Endodermal cell (in vitro differentiated cells): ENCODE measurements at regions not wholly inside any gene's neighbourhood (a gene's known extent, or its start where the extent isn't known, plus 50 kb on each side); places are given as distances from the start of the nearest gene placed in this dataset.

Experiments
- DNase-seq: peaks from one replicate; pipeline ENCODE4 v3.0.0-alpha.2; 2017
- H3K27ac ChIP-seq: 2 replicates; pipeline ENCODE4 v1.5.1; 2013; ENCODE audit warnings: mild to moderate bottlenecking, low read depth, low read length, moderate library complexity
- H3K27me3 ChIP-seq: 2 replicates; pipeline ENCODE4 v1.6.1; 2013; ENCODE audit warnings: mild to moderate bottlenecking, low read length, moderate library complexity; ENCODE audit not compliant: insufficient read depth, control insufficient read depth, poor library complexity, severe bottlenecking
- H3K36me3 ChIP-seq: 2 replicates; pipeline ENCODE4 v1.7.0; 2013; ENCODE audit warnings: mild to moderate bottlenecking, low read length, moderate library complexity; ENCODE audit not compliant: control insufficient read depth, insufficient read depth
- H3K4me1 ChIP-seq: one replicate; pipeline ENCODE4 v1.7.0; 2013; ENCODE audit warnings: low read length; ENCODE audit not compliant: control insufficient read depth, insufficient read depth
- H3K4me3 ChIP-seq: 2 replicates; pipeline ENCODE4 v1.5.1; 2013; ENCODE audit warnings: mild to moderate bottlenecking, low read length, moderate library complexity
- H3K9ac ChIP-seq: 2 replicates; pipeline ENCODE4 v1.6.1; 2013; ENCODE audit warnings: mild to moderate bottlenecking, low read length, moderate library complexity; ENCODE audit not compliant: poor library complexity, severe bottlenecking; ENCODE audit errors: extremely low read depth
- H3K9me3 ChIP-seq: 2 replicates; pipeline ENCODE4 v1.6.1; 2013; ENCODE audit warnings: mild to moderate bottlenecking, low read length, moderate library complexity; ENCODE audit not compliant: control insufficient read depth
- H3K27ac Mint-ChIP-seq: 2 replicates; pipeline ENCODE4 v1.8.0; 2020; ENCODE audit warnings: mixed read lengths
- H3K27me3 Mint-ChIP-seq: 2 replicates; pipeline ENCODE4 v1.8.0; 2021; ENCODE audit warnings: mild to moderate bottlenecking, mixed read lengths; ENCODE audit not compliant: insufficient read depth
- H3K36me3 Mint-ChIP-seq: 2 replicates; pipeline ENCODE4 v1.8.0; 2020; ENCODE audit warnings: low read depth, mixed read lengths
- H3K4me1 Mint-ChIP-seq: 2 replicates; pipeline ENCODE4 v1.8.0; 2020; ENCODE audit warnings: mixed read lengths
- H3K4me3 Mint-ChIP-seq: 2 replicates; pipeline ENCODE4 v1.8.0; 2020; ENCODE audit warnings: mild to moderate bottlenecking, moderate library complexity, mixed read lengths
- H3K9me3 Mint-ChIP-seq: 2 replicates; pipeline ENCODE4 v1.8.0; 2020; ENCODE audit warnings: mild to moderate bottlenecking, mixed read lengths
- WGBS, 2 experiments: methylation state at CpG; one replicate each; pipeline versions ENCODE4 v1.1.5 to v1.1.7; 2013; ENCODE audit warnings: missing lambda C conversion rate in 2 of 2, mixed read lengths in 1 of 2; ENCODE audit not compliant: insufficient coverage in 1 of 2, insufficient read length in 1 of 2; 5-methylcytosine and 5-hydroxymethylcytosine counted together
- TF ChIP-seq, protein P1 (sequence below): fragments of 200-600 bp; sonication (generic); conservative IDR thresholded peaks from 2 replicates; pipeline ENCODE4 v1.5.0; 2021; ENCODE audit warnings: antibody characterized with exemption, mild to moderate bottlenecking

DNA sequence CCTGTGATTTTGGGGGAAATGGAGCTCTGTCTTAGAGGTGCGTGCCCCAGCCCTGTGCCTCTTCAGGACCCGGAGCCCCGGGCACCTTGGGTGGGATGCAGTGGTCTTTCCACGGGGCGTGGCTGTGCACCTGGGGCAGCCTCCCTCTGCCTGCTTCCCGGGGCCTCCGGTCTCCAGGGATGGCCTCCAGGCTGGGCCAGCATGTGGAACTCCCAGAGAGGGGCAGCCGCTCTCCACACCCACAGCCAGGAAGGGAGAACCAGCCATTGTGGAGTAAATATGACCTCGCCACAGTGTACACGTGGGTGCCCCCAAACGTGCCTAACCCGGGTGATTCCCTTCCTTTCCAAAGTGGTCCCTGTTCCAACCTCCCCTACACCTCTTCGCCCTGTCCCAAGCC lies 52.6 kb downstream of the JAKMIP3 start:
- H3K27me3 Mint-ChIP-seq = peaks cover 25% of the 10 kb centered on the region
- H3K36me3 ChIP-seq = no peaks in the 10 kb centered on the region
- H3K9me3 ChIP-seq = no peaks in the 10 kb centered on the region
- H3K36me3 Mint-ChIP-seq = no peaks in the 10 kb centered on the region
- no peak overlapping the region for H3K4me3 ChIP-seq
- no peak overlapping the region for H3K27ac ChIP-seq
- peaks cover 7% of the 10 kb centered on the region for H3K4me1 ChIP-seq
- H3K9me3 Mint-ChIP-seq = no peaks in the 10 kb centered on the region
- H3K9ac ChIP-seq = no peak overlapping the region
- no peak for DNase-seq
- H3K27ac Mint-ChIP-seq = no peak overlapping the region
- TF ChIP-seq, protein P1, sequence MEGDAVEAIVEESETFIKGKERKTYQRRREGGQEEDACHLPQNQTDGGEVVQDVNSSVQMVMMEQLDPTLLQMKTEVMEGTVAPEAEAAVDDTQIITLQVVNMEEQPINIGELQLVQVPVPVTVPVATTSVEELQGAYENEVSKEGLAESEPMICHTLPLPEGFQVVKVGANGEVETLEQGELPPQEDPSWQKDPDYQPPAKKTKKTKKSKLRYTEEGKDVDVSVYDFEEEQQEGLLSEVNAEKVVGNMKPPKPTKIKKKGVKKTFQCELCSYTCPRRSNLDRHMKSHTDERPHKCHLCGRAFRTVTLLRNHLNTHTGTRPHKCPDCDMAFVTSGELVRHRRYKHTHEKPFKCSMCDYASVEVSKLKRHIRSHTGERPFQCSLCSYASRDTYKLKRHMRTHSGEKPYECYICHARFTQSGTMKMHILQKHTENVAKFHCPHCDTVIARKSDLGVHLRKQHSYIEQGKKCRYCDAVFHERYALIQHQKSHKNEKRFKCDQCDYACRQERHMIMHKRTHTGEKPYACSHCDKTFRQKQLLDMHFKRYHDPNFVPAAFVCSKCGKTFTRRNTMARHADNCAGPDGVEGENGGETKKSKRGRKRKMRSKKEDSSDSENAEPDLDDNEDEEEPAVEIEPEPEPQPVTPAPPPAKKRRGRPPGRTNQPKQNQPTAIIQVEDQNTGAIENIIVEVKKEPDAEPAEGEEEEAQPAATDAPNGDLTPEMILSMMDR = no peak
- H3K27me3 ChIP-seq = no peaks in the 10 kb centered on the region
- 92 to 95% methylated on average over 7 to 13 of the region's 13 CpGs for WGBS, 2 experiments
- H3K4me1 Mint-ChIP-seq = peaks cover 7% of the 10 kb centered on the region
- no peak overlapping the region for H3K4me3 Mint-ChIP-seq

GRCh38 chr10:132120200-132120599 lies 54.5 kb downstream of the JAKMIP3 start:
- Histone ChIP-seq H3K36me3 (no peaks in the 10 kb centered on the region), H3K4me3 (no peak overlapping the region), H3K9ac (no peak overlapping the region), H3K27ac (no peak overlapping the region), H3K4me1 (no peaks in the 10 kb centered on the region), H3K27me3 (no peaks in the 10 kb centered on the region), H3K9me3 (no peaks in the 10 kb centered on the region)
- Mint-ChIP-seq H3K4me1 (no peaks in the 10 kb centered on the region), H3K27me3 (peaks cover 25% of the 10 kb centered on the region), H3K9me3 (no peaks in the 10 kb centered on the region), H3K4me3 (no peak overlapping the region), H3K27ac (no peak overlapping the region), H3K36me3 (no peaks in the 10 kb centered on the region)
- DNase-seq = no peak
- TF ChIP-seq, protein P1 = no peak
- 80 to 88% methylated on average over 6 to 7 of the region's 7 CpGs for WGBS, 2 experiments

DNA sequence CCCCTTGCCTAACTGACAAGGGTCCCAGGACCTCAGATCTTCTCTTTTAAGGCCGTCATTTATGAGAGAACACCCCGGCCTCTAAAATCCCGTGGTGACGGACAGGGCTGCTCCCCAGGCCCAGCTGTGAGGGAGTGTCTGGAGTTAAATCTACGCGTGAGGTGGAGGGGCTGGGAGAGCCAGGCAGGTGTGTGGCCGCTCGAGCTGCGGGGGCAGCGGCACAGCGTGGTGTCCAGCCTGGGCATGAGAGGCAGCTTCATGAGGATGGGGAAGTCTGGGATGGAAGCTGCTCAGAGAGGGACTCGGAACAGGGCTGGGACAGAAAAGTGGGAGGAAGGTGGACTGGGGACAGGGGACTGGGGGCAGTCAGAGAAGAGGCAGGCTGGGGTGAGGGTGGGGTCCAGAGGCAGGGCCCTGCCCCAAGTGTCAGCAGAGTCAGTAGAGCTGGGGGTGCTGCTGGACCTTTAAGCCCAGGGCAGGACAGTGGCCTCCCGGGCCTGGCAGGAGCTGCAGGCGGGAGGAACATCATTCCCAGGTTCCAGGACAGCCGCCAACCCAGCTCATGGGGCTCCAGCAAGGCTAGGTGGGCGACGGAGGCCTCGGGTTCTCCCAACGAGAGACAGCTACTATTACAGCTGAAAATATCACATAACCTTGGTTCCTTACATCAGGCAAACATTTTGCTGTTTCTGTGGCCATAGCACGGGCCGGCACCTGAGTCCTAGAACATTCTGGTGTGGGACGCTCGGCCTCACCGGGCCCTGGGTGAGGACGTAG lies 55.2 kb downstream of the JAKMIP3 start:
- Mint-ChIP-seq H3K27me3 (peaks cover 19% of the 10 kb centered on the region), H3K4me1 (no peaks in the 10 kb centered on the region)
- TF ChIP-seq, protein P1 = no peak

More for the DNA sequence above, 55.2 kb downstream of the JAKMIP3 start:
- no peaks in the 10 kb centered on the region for H3K9me3 Mint-ChIP-seq
- no peaks in the 10 kb centered on the region for H3K36me3 Mint-ChIP-seq
- no peak overlapping the region for H3K4me3 ChIP-seq
- H3K4me1 ChIP-seq = no peaks in the 10 kb centered on the region
- H3K27ac Mint-ChIP-seq = no peak overlapping the region
- H3K36me3 ChIP-seq = no peaks in the 10 kb centered on the region
- no peak overlapping the region for H3K4me3 Mint-ChIP-seq
- H3K27me3 ChIP-seq = no peaks in the 10 kb centered on the region
- H3K9ac ChIP-seq = no peak overlapping the region
- no peaks in the 10 kb centered on the region for H3K9me3 ChIP-seq
- 91 to 92% methylated on average over 11 to 25 of the region's 25 CpGs for WGBS, 2 experiments
- no peak overlapping the region for H3K27ac ChIP-seq
- no peak for DNase-seq
